DND-41 (cell line): ENCODE measurements at regions not wholly inside any gene's neighbourhood (a gene's known extent, or its start where the extent isn't known, plus 50 kb on each side); places are given as distances from the start of the nearest gene placed in this dataset.

ENCODE experiments used
- ATAC-seq: fragments of 200-7000 bp; cut with Tn5 transposase; 3 replicates; pipeline ENCODE4 v1.9.1; 2021; ENCODE audit warnings: low read depth; ENCODE audit not compliant: insufficient read depth
- DNase-seq: peaks from one replicate; pipeline ENCODE4 v3.0.0-alpha.2; 2020
- H2AFZ ChIP-seq: 2 replicates; pipeline ENCODE4 v1.6.0; 2012; ENCODE audit warnings: low read depth, low read length
- H3K27ac ChIP-seq: 2 replicates; pipeline ENCODE4 v1.5.1; 2012; ENCODE audit warnings: low read length, inconsistent platforms
- H3K27me3 ChIP-seq: fragments of 200-600 bp; sonication (generic); 2 replicates; pipeline ENCODE4 v1.6.0; 2012; ENCODE audit warnings: low read length, mild to moderate bottlenecking, inconsistent platforms; ENCODE audit not compliant: insufficient read depth, poor library complexity
- H3K36me3 ChIP-seq: 2 replicates; pipeline ENCODE4 v1.5.1; 2012; ENCODE audit warnings: low read length, inconsistent platforms; ENCODE audit not compliant: insufficient read depth
- H3K4me1 ChIP-seq: 2 replicates; pipeline ENCODE4 v1.5.1; 2012; ENCODE audit warnings: mild to moderate bottlenecking, low read length; ENCODE audit not compliant: insufficient read depth
- H3K4me2 ChIP-seq: 2 replicates; pipeline ENCODE4 v1.6.0; 2012; ENCODE audit warnings: mild to moderate bottlenecking, moderate library complexity, low read length, inconsistent platforms; ENCODE audit not compliant: insufficient read depth
- H3K4me3 ChIP-seq, 2 experiments: fragments of 200-600 bp in 1 of 2; shearing (Covaris generic) in 1 of 2; 2 replicates each; pipeline ENCODE4 v1.5.1; 2012 to 2016; ENCODE audit warnings: inconsistent platforms in 2 of 2, low read length in 2 of 2, mild to moderate bottlenecking in 2 of 2, low read depth in 1 of 2, moderate library complexity in 1 of 2
- H3K79me2 ChIP-seq: 2 replicates; pipeline ENCODE4 v1.6.0; 2012; ENCODE audit warnings: low read length, inconsistent platforms; ENCODE audit not compliant: insufficient read depth
- H3K9ac ChIP-seq: 2 replicates; pipeline ENCODE4 v1.6.0; 2012; ENCODE audit warnings: low read depth, mild to moderate bottlenecking, inconsistent platforms, low read length, moderate library complexity
- H3K9me3 ChIP-seq: 2 replicates; pipeline ENCODE4 v1.5.1; 2012; ENCODE audit warnings: low read length, moderate library complexity, mild to moderate bottlenecking, inconsistent platforms; ENCODE audit not compliant: insufficient read depth, severe bottlenecking
- H4K20me1 ChIP-seq: 2 replicates; pipeline ENCODE4 v1.6.0; 2012; ENCODE audit warnings: low read length; ENCODE audit not compliant: insufficient read depth
- EZH2 ChIP-seq: IDR thresholded peaks from 3 replicates; pipeline ENCODE4 v1.6.1; 2012; ENCODE audit warnings: borderline replicate concordance, low read depth, mild to moderate bottlenecking, moderate library complexity, low read length, inconsistent platforms; ENCODE audit not compliant: severe bottlenecking
- TF ChIP-seq, protein P1 (sequence below): IDR thresholded peaks from 2 replicates; pipeline ENCODE4 v1.5.1; 2012; ENCODE audit warnings: borderline replicate concordance, low read length, moderate library complexity, mild to moderate bottlenecking; ENCODE audit not compliant: poor library complexity, severe bottlenecking; ENCODE audit errors: extremely low read depth

DNA sequence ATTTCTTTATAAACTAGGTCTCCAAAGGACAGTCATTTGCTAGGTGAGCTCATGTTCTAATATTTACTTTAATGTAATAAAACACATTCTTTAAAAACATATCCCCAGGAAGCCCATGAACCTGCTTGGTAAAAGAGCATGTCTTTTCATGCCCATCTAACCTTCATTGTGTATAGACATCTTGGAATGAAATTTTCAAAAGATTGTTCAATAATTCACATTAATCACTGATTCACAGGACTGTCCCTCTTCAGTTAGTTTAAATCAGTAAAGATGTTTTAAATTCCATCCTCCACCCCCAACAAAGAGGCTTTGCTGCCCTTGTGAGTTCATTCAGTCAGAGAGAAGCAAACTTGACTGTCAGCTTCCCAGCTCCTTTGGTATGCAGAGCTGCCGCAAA is 633.4 kb upstream of the CELF4 start:
- no peak overlapping the region for H3K4me3 ChIP-seq
- no peak overlapping the region for H2AFZ ChIP-seq
- TF ChIP-seq, protein P1, sequence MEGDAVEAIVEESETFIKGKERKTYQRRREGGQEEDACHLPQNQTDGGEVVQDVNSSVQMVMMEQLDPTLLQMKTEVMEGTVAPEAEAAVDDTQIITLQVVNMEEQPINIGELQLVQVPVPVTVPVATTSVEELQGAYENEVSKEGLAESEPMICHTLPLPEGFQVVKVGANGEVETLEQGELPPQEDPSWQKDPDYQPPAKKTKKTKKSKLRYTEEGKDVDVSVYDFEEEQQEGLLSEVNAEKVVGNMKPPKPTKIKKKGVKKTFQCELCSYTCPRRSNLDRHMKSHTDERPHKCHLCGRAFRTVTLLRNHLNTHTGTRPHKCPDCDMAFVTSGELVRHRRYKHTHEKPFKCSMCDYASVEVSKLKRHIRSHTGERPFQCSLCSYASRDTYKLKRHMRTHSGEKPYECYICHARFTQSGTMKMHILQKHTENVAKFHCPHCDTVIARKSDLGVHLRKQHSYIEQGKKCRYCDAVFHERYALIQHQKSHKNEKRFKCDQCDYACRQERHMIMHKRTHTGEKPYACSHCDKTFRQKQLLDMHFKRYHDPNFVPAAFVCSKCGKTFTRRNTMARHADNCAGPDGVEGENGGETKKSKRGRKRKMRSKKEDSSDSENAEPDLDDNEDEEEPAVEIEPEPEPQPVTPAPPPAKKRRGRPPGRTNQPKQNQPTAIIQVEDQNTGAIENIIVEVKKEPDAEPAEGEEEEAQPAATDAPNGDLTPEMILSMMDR, result no peak
- TF ChIP-seq EZH2, result no peak
- H3K4me1 ChIP-seq, result no peaks in the 10 kb centered on the region
- no peaks in the 10 kb centered on the region for H3K9me3 ChIP-seq
- no peak overlapping the region for H3K9ac ChIP-seq
- H4K20me1 ChIP-seq, result no peaks in the 10 kb centered on the region
- no peak overlapping the region for H3K27ac ChIP-seq
- no peak overlapping the region for H3K4me2 ChIP-seq
- no peaks in the 10 kb centered on the region for H3K27me3 ChIP-seq
- H3K36me3 ChIP-seq, result no peaks in the 10 kb centered on the region
- DNase-seq, result no peak
- no peaks in the 10 kb centered on the region for H3K79me2 ChIP-seq
- ATAC-seq, result no peak

DNA sequence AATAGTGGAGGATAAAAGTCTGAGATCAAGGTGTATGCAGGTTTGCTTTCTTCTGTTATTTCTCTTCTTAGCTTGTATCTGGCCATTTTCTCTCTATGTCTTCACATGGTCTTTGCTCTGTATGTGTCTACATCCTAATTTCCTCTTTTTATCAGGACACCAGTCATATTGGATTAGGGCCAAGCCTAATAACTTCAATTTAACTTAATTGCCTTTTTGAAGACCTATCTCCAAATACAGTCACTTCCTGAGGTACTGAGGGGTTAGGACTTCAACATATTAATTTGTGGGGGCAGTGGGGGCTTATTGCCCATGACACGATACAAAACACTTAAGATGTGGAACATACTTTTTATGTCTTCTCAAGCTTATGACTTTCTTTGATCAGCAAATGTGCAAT is 632.9 kb upstream of the CELF4 start:
- DNase-seq (no peak), ATAC-seq (no peak)
- Histone ChIP-seq H3K4me2 (no peak overlapping the region), H3K9me3 (no peaks in the 10 kb centered on the region), H3K4me3 (no peak overlapping the region), H4K20me1 (no peaks in the 10 kb centered on the region), H3K27ac (no peak overlapping the region), H3K27me3 (no peaks in the 10 kb centered on the region), H3K9ac (no peak overlapping the region), H3K36me3 (no peaks in the 10 kb centered on the region), H3K79me2 (no peaks in the 10 kb centered on the region), H2AFZ (no peak overlapping the region), H3K4me1 (no peaks in the 10 kb centered on the region)
- TF ChIP-seq EZH2, result no peak
- TF ChIP-seq, protein P1, result no peak

DNA sequence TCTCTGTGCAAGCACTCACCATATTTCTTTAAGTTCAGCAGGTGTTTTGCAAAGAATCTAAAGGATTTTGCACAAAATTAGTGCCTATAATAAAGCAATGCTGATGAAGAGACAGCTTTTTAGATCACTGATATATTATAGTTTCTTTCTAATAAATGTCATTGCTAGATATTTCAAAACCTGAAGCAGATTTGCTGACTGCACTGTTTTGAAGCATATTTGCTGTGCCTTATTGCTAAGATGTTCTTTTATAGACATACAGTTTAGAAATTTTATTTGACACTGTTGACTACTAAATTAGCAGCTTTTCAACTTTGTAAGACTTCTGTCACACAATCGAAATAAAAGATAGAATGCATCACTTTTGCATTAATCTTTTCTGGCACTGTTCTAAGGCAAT is 620.9 kb upstream of the CELF4 start:
- no peak overlapping the region for H2AFZ ChIP-seq
- no peaks in the 10 kb centered on the region for H3K36me3 ChIP-seq
- H3K27me3 ChIP-seq, result no peaks in the 10 kb centered on the region
- no peaks in the 10 kb centered on the region for H3K4me1 ChIP-seq
- H3K4me3 ChIP-seq, result no peak overlapping the region
- no peaks in the 10 kb centered on the region for H3K9me3 ChIP-seq
- DNase-seq (no peak), ATAC-seq (no peak)
- no peak overlapping the region for H3K27ac ChIP-seq
- TF ChIP-seq EZH2, result no peak
- no peaks in the 10 kb centered on the region for H4K20me1 ChIP-seq
- no peak overlapping the region for H3K4me2 ChIP-seq
- no peak overlapping the region for H3K9ac ChIP-seq
- no peaks in the 10 kb centered on the region for H3K79me2 ChIP-seq

DNA sequence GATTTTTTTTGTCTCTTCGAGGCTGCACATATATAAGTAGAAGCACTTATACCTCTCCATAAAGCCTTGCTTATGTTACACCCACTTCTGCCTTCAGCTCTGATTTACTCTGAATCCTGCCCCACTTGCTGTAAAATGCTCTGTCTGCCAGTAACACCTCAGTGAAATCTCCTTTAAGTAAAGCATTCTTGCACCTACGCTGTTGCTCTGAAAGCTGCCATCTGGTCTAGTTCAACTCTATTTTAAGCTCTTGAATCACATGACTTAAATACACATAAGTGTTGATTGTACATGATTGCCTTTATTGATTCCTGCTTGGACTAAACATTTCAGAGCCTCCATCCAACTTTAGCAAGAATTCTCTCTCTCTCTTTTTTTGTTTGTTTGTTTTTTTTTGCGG is 609.0 kb upstream of the CELF4 start:
- H3K79me2 ChIP-seq, result no peaks in the 10 kb centered on the region
- H3K4me1 ChIP-seq, result no peaks in the 10 kb centered on the region
- H3K4me3 ChIP-seq, result no peak overlapping the region
- TF ChIP-seq, protein P1, result no peak
- TF ChIP-seq EZH2, result no peak
- no peak for DNase-seq
- H3K27me3 ChIP-seq, result no peaks in the 10 kb centered on the region
- H3K9me3 ChIP-seq, result no peaks in the 10 kb centered on the region
- no peak for ATAC-seq
- no peak overlapping the region for H3K27ac ChIP-seq
- H3K36me3 ChIP-seq, result no peaks in the 10 kb centered on the region
- no peaks in the 10 kb centered on the region for H4K20me1 ChIP-seq
- no peak overlapping the region for H2AFZ ChIP-seq
- no peak overlapping the region for H3K4me2 ChIP-seq
- H3K9ac ChIP-seq, result no peak overlapping the region
